Epithelial cell of esophagus (primary cell): ENCODE measurements at regions not wholly inside any gene's neighbourhood (a gene's known extent, or its start where the extent isn't known, plus 50 kb on each side); places are given as distances from the start of the nearest gene placed in this dataset.

Experiments used
- DNase-seq: peaks from one replicate; pipeline ENCODE4 v3.0.0; 2010; ENCODE audit warnings: low read depth
- H3K4me3 ChIP-seq: 2 replicates; pipeline ENCODE4 v1.5.1; 2011; ENCODE audit warnings: mild to moderate bottlenecking, low read length, control low read depth
- CTCF ChIP-seq: IDR thresholded peaks from 2 replicates; pipeline ENCODE4 v1.5.1; 2011; ENCODE audit warnings: low read depth, mild to moderate bottlenecking, low read length, control low read depth, inconsistent platforms; ENCODE audit not compliant: insufficient read depth; ENCODE audit errors: missing control alignments

GRCh38 chr7:21281193-21281592 is 146.7 kb upstream of the SP4 start:
- no peak overlapping the region for H3K4me3 ChIP-seq
- no peak for TF ChIP-seq CTCF
- peak; percentile 15 for DNase-seq

- H3K4me3 ChIP-seq: no peak overlapping the region
- DNase-seq: no peak
- TF ChIP-seq CTCF: no peak
Observed at GRCh38 chr7:21293771-21294170, 134.1 kb upstream of the SP4 start.

GRCh38 chr7:21299766-21300165 is 128.1 kb upstream of the SP4 start:
- no peak for TF ChIP-seq CTCF
- DNase-seq: no peak
- no peak overlapping the region for H3K4me3 ChIP-seq

GRCh38 chr7:21300692-21301091 is 127.2 kb upstream of the SP4 start:
- no peak overlapping the region for H3K4me3 ChIP-seq
- DNase-seq: no peak
- TF ChIP-seq CTCF: peak; percentile 26

GRCh38 chr7:21304808-21305375 is 123.0 kb upstream of the SP4 start:
- no peak overlapping the region for H3K4me3 ChIP-seq
- no peak for TF ChIP-seq CTCF
- no peak for DNase-seq

- peak; percentile 60 for DNase-seq
- no peak overlapping the region for H3K4me3 ChIP-seq
- TF ChIP-seq CTCF: no peak
Observed at GRCh38 chr7:21305455-21306235, 122.2 kb upstream of the SP4 start.

GRCh38 chr7:21314954-21315353 is 112.9 kb upstream of the SP4 start:
- peak; percentile 15 for DNase-seq
- TF ChIP-seq CTCF: no peak
- no peak overlapping the region for H3K4me3 ChIP-seq
